Activated CD8-positive, alpha-beta memory T cell treated with anti-CD3 and anti-CD28 coated beads, Interleukin-2, amount 10 ng/mL, durations not matched to agents 7 days and 5 days (primary cell): ENCODE measurements at regions not wholly inside any gene's neighbourhood (a gene's known extent, or its start where the extent isn't known, plus 50 kb on each side); places are given as distances from the start of the nearest gene placed in this dataset.
A peak's percentile ranks its signal among the peaks of the same experiment; 100 is the strongest.
"Not testable (repeated sequence)": the region's sequence is repeated elsewhere in the genome, so short reads cannot be mapped to it uniquely, and the experiment has no call there.

Experiments used
- ATAC-seq: fragments of 150-1000 bp; cut with Tn5 transposase; one replicate; pipeline ENCODE4 v1.10.0; 2021; ENCODE audit warnings: moderate library complexity
- CTCF ChIA-PET: fragments of 350-600 bp; sonication (Branson Sonifier 250); formaldehyde crosslinking; loops from one replicate; lab custom pipeline; 2021; ENCODE audit warnings: antibody characterized with exemption; lab: Charles Lee
- DNase-seq: peaks from one replicate; pipeline ENCODE4 v3.0.0-alpha.2; 2020
- H3K27ac Mint-ChIP-seq: one replicate; pipeline ENCODE4 v1.8.0; 2021; ENCODE audit warnings: mild to moderate bottlenecking, mixed read lengths
- H3K27me3 Mint-ChIP-seq: one replicate; pipeline ENCODE4 v1.8.0; 2021; ENCODE audit warnings: mixed read lengths
- H3K36me3 Mint-ChIP-seq: one replicate; pipeline ENCODE4 v1.8.0; 2021; ENCODE audit warnings: mild to moderate bottlenecking, mixed read lengths
- H3K4me1 Mint-ChIP-seq: one replicate; pipeline ENCODE4 v1.8.0; 2021; ENCODE audit warnings: mixed read lengths
- H3K4me3 Mint-ChIP-seq: one replicate; pipeline ENCODE4 v1.8.0; 2021; ENCODE audit warnings: mild to moderate bottlenecking, moderate library complexity, mixed read lengths
- H3K9me3 Mint-ChIP-seq: one replicate; pipeline ENCODE4 v1.8.0; 2022; ENCODE audit warnings: low read depth, mixed read lengths

DNA sequence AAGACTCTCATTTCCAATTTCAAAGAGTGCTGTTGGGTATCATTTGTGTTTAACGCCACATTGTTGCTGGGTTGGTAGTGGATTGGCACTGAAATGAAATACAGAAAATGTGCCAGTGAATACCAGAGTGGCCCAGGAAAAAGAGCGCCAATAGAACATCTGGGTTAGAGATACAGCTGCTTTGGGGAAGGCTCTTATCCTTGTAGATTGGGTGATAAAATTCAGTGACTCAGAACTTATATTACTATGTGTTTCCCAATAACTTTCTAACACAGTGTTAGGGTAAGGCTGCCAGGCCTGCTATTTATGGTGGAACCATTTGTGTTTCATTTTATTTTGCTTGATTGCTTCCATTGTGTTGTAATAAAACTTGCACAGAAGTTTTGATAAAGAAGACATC lies 168.2 kb upstream of the SSTR1 start:
- DNase-seq (no peak), ATAC-seq (no peak)
- Mint-ChIP-seq H3K27ac (no peak overlapping the region), H3K36me3 (no peaks in the 10 kb centered on the region), H3K4me1 (no peaks in the 10 kb centered on the region), H3K27me3 (no peaks in the 10 kb centered on the region), H3K9me3 (no peaks in the 10 kb centered on the region), H3K4me3 (no peak overlapping the region)
- CTCF ChIA-PET: no interaction called here

DNA sequence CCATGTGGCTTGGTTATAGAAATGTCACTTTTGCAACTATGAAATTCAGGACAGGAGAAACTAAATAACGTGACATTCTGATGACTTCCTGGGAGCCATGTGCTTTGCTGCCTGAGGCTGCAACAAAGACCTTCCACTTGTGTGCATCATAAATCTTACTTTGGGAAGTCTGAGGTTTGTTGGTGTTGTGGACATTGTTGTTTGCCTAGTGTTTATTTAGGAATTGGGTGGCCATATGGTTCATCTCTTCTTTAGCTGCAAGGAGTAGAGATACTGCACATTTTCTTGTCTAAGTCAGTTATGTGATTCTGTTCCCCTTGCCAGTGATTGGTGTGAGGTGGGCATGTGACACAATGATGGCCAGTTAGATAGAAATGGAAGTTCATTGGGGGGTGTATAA lies 167.3 kb upstream of the SSTR1 start:
- no peaks in the 10 kb centered on the region for H3K36me3 Mint-ChIP-seq
- CTCF ChIA-PET: no interaction called here
- H3K4me3 Mint-ChIP-seq: no peak overlapping the region
- no peaks in the 10 kb centered on the region for H3K4me1 Mint-ChIP-seq
- H3K27ac Mint-ChIP-seq: no peak overlapping the region
- DNase-seq (no peak), ATAC-seq (no peak)
- H3K27me3 Mint-ChIP-seq: no peaks in the 10 kb centered on the region
- H3K9me3 Mint-ChIP-seq: no peaks in the 10 kb centered on the region

DNA sequence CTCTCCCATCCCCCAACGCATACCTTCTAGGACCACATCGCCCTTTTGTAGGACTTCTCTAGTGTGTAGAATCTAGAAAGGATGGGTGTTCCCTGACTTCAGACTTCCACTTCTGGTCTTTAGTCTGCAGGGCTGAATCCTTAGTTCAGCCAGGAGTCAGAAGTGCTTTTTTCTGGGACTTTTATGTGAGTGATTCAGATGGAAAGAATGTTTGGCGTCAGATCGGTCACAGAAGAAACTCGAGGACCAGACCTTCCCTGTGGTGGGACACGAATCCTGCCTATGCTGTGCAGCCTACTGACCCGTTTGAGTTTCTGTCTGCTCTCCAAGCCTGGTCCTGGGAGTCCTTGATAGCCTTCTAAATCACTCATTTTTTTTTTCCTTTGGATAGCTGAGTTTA lies 165.4 kb upstream of the SSTR1 start:
- H3K27me3 Mint-ChIP-seq: no peaks in the 10 kb centered on the region
- CTCF ChIA-PET: no interaction called here
- no peaks in the 10 kb centered on the region for H3K9me3 Mint-ChIP-seq
- ATAC-seq (no peak), DNase-seq (no peak)
- H3K4me3 Mint-ChIP-seq: no peak overlapping the region
- H3K4me1 Mint-ChIP-seq: no peaks in the 10 kb centered on the region
- no peak overlapping the region for H3K27ac Mint-ChIP-seq
- H3K36me3 Mint-ChIP-seq: no peaks in the 10 kb centered on the region

DNA sequence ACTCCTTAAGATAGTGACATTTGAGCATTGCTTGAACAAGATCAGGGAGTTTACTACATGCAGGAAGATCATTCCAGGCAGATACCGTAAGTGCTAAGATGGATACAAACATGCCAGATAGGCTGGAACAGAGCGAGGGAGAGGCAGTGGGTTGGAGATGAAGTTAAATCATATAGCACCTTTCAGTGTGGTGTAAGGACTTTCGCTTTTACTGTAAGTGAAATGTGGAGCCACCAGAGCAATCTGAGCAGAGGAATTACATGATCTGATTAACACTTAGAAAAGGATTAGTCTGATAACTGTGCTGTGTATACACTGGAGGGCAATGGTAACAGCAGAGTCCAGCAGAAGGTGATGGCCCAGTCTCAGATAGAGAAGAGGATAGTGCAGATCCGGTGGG lies 163.0 kb upstream of the SSTR1 start:
- no peaks in the 10 kb centered on the region for H3K36me3 Mint-ChIP-seq
- no peak for ATAC-seq
- CTCF ChIA-PET: no interaction called here
- no peak for DNase-seq
- H3K9me3 Mint-ChIP-seq: peaks cover 2% of the 10 kb centered on the region
- H3K27ac Mint-ChIP-seq: no peak overlapping the region
- H3K4me1 Mint-ChIP-seq: no peaks in the 10 kb centered on the region
- H3K27me3 Mint-ChIP-seq: no peaks in the 10 kb centered on the region
- no peak overlapping the region for H3K4me3 Mint-ChIP-seq

DNA sequence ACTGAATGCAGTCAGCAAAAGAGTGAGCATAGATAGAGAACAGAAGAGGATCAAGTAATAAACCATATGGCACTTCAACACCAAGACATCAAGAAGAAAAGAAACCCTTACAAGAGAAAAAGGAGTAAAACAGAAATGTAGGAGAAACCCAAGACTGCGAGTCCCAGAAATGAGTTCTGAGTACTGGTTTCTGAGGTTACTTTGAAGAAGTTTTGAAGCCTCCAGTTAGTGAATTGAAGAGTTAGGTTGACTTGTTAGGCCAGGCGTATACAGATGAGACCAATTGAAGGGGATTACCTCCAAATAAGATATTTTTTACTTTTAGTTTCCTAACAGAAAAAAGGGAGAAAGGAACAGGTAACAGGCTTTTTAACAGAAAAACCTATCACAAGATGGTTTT lies 162.2 kb upstream of the SSTR1 start:
- Mint-ChIP-seq H3K27me3 (no peaks in the 10 kb centered on the region), H3K27ac (no peak overlapping the region), H3K4me3 (no peak overlapping the region), H3K36me3 (no peaks in the 10 kb centered on the region), H3K4me1 (no peaks in the 10 kb centered on the region), H3K9me3 (peaks cover 2% of the 10 kb centered on the region)
- CTCF ChIA-PET: no interaction called here
- no peak for ATAC-seq
- DNase-seq: no peak

DNA sequence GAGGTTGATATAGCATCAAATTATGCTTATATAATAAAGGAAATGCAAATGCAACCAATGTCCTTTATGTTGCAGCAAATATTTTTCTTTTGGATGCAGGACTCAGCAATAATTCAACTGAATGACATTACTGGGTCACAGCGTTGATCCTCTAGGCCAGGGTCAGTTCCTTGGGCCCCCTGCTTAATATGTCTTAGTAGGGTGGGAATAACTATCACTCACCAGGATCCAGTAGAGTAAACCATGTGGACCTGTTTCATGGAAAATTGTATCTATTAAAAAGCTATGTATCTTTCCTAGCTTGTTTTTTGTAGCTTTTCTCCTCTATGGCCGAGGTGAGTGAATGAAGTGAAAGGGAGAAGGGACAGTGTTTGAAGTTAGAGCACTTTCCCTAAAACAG lies 161.5 kb upstream of the SSTR1 start:
- H3K27me3 Mint-ChIP-seq: no peaks in the 10 kb centered on the region
- H3K9me3 Mint-ChIP-seq: peaks cover 2% of the 10 kb centered on the region
- no peaks in the 10 kb centered on the region for H3K4me1 Mint-ChIP-seq
- no peak overlapping the region for H3K27ac Mint-ChIP-seq
- ATAC-seq: no peak
- no peak overlapping the region for H3K4me3 Mint-ChIP-seq
- H3K36me3 Mint-ChIP-seq: no peaks in the 10 kb centered on the region
- DNase-seq: no peak
- CTCF ChIA-PET: no interaction called here

DNA sequence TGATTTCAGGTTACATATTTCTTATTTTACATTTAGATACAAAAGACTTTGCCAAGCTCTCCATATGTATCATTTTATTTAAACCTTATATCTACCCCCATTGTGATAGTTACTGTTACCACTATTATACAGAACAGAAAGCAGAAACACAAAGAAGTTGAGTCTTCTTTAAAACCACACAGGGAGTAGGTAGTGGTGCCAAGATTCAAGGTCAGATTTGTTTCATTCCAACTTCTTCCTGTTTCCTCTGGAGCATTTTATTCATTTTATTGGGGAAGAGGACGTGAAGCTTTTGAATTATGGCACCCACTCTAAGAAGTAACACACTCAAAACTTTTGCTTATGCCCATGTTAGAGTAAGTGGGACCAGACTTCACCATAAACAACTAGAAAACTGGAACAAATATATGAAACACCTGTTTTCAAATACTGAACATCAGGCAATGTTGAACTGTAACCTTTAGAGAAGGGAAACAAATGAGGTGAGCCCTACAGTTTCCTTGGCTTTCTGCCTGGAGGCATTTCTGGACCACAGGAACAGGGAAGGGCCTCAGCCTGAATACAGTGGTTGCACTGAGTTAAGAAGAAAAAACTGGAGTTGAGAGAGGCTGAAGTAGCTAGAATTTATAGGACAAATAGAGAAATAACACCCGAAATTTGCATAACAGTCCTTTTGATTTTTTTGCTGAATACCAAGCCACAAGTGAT lies 160.4 kb upstream of the SSTR1 start:
- DNase-seq: no peak
- CTCF ChIA-PET: no interaction called here
- H3K36me3 Mint-ChIP-seq: no peaks in the 10 kb centered on the region
- no peaks in the 10 kb centered on the region for H3K27me3 Mint-ChIP-seq
- peaks cover 2% of the 10 kb centered on the region for H3K9me3 Mint-ChIP-seq
- ATAC-seq: no peak
- no peaks in the 10 kb centered on the region for H3K4me1 Mint-ChIP-seq
- H3K27ac Mint-ChIP-seq: no peak overlapping the region
- H3K4me3 Mint-ChIP-seq: no peak overlapping the region

DNA sequence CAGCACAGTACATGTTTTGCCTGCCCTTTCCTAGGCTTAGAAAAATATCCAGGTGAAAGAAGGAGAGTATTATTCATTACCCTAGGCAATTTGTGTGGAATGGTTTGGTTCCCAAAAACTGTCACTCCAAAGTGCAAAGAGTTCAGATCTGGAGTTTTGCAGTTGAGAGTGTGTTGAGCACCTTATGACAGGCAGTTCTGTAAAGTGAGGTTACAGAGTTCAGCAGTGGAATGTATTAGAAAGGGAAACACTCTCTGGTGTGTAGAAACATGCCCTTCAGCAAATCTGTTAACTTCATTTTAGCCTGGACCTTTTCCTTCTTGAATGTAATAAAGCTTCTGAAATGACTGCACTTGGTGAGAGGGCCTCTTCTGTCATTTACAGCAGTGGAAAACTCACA lies 154.0 kb upstream of the SSTR1 start:
- no peak overlapping the region for H3K27ac Mint-ChIP-seq
- no peaks in the 10 kb centered on the region for H3K9me3 Mint-ChIP-seq
- H3K27me3 Mint-ChIP-seq: no peaks in the 10 kb centered on the region
- ATAC-seq: no peak
- H3K4me3 Mint-ChIP-seq: no peak overlapping the region
- no peaks in the 10 kb centered on the region for H3K36me3 Mint-ChIP-seq
- DNase-seq: no peak
- CTCF ChIA-PET: no interaction called here
- no peaks in the 10 kb centered on the region for H3K4me1 Mint-ChIP-seq

DNA sequence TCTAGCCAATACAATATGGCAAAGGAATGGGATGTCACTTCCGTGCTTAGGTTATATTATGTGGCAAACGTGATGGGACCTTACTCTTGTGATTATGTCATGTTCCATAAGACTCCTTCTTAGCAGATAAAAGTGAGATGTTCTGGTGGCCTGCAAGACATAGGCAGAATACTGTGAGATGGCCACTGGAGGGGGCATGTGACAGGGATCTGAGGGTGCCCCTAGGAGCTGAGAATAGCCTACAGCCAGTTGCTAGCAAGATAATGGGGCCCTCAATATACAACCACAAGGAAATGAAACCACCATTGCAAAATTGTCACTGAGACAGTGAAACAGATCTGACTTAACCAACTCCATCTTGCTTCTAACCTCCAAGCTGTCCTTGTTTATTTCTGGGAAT lies 151.4 kb upstream of the SSTR1 start:
- H3K36me3 Mint-ChIP-seq: peaks cover 4% of the 10 kb centered on the region
- ATAC-seq (peak; percentile 45), DNase-seq (no peak)
- no peak overlapping the region for H3K27ac Mint-ChIP-seq
- no peak overlapping the region for H3K4me3 Mint-ChIP-seq
- H3K27me3 Mint-ChIP-seq: no peaks in the 10 kb centered on the region
- H3K9me3 Mint-ChIP-seq: peaks cover 6% of the 10 kb centered on the region
- no peaks in the 10 kb centered on the region for H3K4me1 Mint-ChIP-seq
- CTCF ChIA-PET: no interaction called here

DNA sequence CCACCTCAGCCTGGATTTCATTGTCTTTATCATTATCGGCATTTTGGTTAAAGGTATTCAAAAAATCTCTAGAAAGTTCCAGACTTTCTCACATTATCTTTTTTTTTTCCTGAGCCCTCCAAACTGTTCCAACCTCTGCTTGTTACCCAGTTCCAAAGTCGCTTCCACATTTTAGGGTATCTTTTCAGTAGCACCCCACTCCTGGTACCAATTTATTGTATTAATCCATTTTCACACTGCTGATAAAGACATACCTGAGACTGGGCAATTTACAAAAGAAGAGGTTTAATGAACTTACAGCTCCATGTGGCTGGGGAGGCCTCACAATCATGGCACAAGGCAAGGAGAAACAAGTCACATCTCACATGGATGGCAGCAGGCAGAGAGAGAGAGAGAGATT lies 145.5 kb upstream of the SSTR1 start:
- H3K27ac Mint-ChIP-seq, H3K36me3 Mint-ChIP-seq, CTCF ChIA-PET, ATAC-seq, DNase-seq, H3K4me3 Mint-ChIP-seq, H3K27me3 Mint-ChIP-seq: not testable (repeated sequence)
- Mint-ChIP-seq H3K4me1 (peaks cover 13% of the 10 kb centered on the region), H3K9me3 (peaks cover 12% of the 10 kb centered on the region)

DNA sequence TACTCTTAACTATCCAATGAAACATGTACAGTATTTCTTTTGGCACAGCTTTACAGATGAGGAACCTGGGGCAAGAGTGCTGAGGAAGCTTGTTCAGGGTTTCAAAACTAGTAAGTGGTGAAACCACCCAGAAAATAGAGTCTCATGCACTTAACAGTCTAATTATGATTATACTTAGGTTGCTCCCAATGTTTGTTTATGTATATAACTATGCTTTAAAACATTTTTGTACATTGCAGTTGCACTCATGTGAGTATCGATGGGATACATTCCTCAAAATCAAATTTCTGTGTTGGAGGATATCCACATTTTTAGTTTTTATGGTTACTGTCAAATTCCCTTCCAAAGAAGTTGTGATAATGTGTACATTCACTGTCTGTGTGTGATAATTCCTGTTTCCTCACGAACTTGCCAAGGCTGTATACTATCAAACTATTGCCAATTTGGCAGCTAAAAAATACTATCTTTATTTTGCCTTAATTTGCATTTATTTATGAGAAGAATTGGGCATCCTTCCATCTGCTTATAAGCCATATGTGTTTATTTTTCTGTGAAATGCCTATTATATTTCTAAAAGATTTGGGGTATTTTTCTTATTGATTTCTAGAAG lies 143.9 kb upstream of the SSTR1 start:
- Mint-ChIP-seq H3K27ac (no peak overlapping the region), H3K9me3 (peaks cover 12% of the 10 kb centered on the region), H3K4me3 (no peak overlapping the region), H3K27me3 (no peaks in the 10 kb centered on the region), H3K36me3 (peaks cover 10% of the 10 kb centered on the region), H3K4me1 (peaks cover 13% of the 10 kb centered on the region)
- DNase-seq (no peak), ATAC-seq (no peak)
- CTCF ChIA-PET: interaction anchor here (0.8 kb wide), 1 partner anchor 10 kb away, joined by 3 read pairs; no protein-coding TSS in a partner anchor

DNA sequence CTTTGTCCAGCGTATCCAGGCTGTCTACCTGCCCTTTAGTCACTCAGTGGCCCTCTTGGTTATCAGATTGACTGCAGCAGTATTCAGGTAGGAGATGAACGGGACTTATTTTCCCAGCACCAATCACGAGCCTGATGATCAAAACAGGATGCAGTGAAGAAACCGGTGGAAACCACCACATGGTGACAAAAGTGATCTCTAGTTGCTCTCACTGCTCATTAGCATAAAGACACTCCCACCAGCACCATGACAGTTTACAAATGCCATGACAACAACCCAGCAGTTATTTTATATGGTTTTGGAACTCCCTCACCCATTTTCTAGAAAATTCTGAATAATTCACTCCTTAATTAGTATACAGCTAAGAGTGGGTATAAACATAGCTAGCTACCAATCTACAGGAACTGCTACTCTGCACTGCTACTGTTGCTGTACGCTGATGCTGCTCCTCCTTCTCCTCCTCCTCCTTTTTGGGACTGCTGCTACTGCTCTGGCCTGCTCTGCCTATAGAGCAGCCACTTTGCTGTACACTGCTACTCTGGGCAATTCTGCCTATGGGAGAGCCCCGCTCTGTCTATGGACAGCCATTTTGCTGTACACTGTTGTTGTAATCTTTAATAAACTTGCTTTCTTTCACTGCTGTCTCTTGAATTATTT lies 142.5 kb upstream of the SSTR1 start:
- H3K27me3 Mint-ChIP-seq: no peaks in the 10 kb centered on the region
- DNase-seq (peak; percentile 76), ATAC-seq (peak; percentile 93)
- H3K9me3 Mint-ChIP-seq: peaks cover 9% of the 10 kb centered on the region
- CTCF ChIA-PET: interaction anchor here (1.9 kb wide), 1 partner anchor 13 kb away, joined by 6 read pairs; no protein-coding TSS in a partner anchor
- peaks cover 20% of the 10 kb centered on the region for H3K4me1 Mint-ChIP-seq
- H3K4me3 Mint-ChIP-seq: peak overlapping the region; percentile 28
- peaks cover 7% of the 10 kb centered on the region for H3K36me3 Mint-ChIP-seq
- peak overlapping the region; percentile 62 for H3K27ac Mint-ChIP-seq

DNA sequence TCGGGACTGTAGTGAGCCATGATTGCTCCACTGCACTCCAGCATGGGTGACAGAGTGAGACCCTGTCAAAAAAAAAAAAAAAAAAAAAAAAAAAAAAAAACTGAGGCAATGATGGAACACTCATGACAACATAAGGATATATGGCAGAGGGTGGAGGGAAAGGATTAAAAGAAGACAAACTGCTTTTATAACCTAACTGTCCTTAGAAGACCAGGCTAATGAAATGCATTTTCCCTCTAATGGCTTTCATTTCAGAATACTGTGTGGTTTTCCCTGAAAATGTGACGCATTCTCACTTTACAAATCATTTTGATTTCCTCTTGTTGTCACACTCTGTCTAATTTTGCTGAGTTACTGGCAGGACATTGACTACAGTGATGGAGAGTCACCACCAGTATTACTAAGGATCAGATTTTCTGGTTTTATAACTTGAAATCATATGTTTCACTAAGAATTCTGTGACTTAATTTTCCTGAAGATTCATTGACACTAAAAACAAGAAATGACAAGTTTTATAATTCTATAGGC lies 137.6 kb upstream of the SSTR1 start:
- H3K36me3 Mint-ChIP-seq: peaks cover 1% of the 10 kb centered on the region
- H3K27me3 Mint-ChIP-seq: no peaks in the 10 kb centered on the region
- DNase-seq: no peak
- H3K4me3 Mint-ChIP-seq: no peak overlapping the region
- CTCF ChIA-PET: no interaction called here
- H3K27ac Mint-ChIP-seq: no peak overlapping the region
- H3K4me1 Mint-ChIP-seq: peaks cover 32% of the 10 kb centered on the region
- no peaks in the 10 kb centered on the region for H3K9me3 Mint-ChIP-seq
- ATAC-seq: no peak

DNA sequence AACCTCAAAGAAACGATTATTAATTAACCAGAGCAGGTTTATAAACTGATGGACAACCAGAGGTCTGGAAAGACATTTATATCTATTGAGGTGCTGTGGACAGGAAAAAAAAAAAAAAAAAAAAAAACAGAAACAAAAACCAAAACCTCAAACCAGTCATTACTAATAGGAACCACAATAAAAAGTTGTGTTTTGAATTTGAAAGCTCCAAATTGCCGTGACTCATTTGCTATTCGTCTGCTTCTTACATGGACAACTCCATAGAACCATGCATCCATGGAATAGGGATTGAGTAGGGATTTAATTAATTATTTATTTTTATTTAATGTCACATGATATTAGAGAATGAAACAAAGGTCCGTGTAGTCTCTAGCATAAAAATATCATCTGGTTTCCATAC lies 134.1 kb upstream of the SSTR1 start:
- DNase-seq: no peak
- peak; percentile 15 for ATAC-seq
- peak overlapping the region; percentile 72 for H3K27ac Mint-ChIP-seq
- H3K4me1 Mint-ChIP-seq: peaks cover 36% of the 10 kb centered on the region
- no peaks in the 10 kb centered on the region for H3K9me3 Mint-ChIP-seq
- peak overlapping the region; percentile 22 for H3K4me3 Mint-ChIP-seq
- H3K27me3 Mint-ChIP-seq: no peaks in the 10 kb centered on the region
- CTCF ChIA-PET: interaction anchor here (0.7 to 1.3 kb wide), 2 partner anchors 10 to 68 kb away, joined by 3 read pairs; no protein-coding TSS in a partner anchor
- peaks cover 4% of the 10 kb centered on the region for H3K36me3 Mint-ChIP-seq
